GM12878 (cell line): ENCODE measurements at regions not wholly inside any gene's neighbourhood (a gene's known extent, or its start where the extent isn't known, plus 50 kb on each side); places are given as distances from the start of the nearest gene placed in this dataset.
"Not testable (repeated sequence)": the region's sequence is repeated elsewhere in the genome, so short reads cannot be mapped to it uniquely, and the experiment has no call there.

ENCODE experiments used
- CHD1 ChIP-seq: IDR thresholded peaks from 2 replicates; pipeline ENCODE4 v1.6.1; 2012; ENCODE audit warnings: low read depth, low read length, improper control_type of control experiment
- EP300 ChIP-seq, 2 experiments: fragments of 150-350 bp in 1 of 2; IDR thresholded peaks; 2 replicates each; pipeline ENCODE4 v1.6.1; 2011 to 2012; ENCODE audit warnings: low read depth in 2 of 2, low read length in 2 of 2, borderline replicate concordance in 1 of 2, improper control_type of control experiment in 1 of 2, inconsistent platforms in 1 of 2; ENCODE audit not compliant: control insufficient read depth in 1 of 2
- ESRRA ChIP-seq: IDR thresholded peaks from 2 replicates; pipeline ENCODE4 v1.6.1; 2012; ENCODE audit warnings: mild to moderate bottlenecking, low read length, improper control_type of control experiment
- FOXM1 ChIP-seq: IDR thresholded peaks from 2 replicates; pipeline ENCODE4 v1.6.1; 2012; ENCODE audit warnings: low read depth, mild to moderate bottlenecking, inconsistent platforms, low read length, moderate library complexity
- MTA3 ChIP-seq: IDR thresholded peaks from 2 replicates; pipeline ENCODE4 v1.6.1; 2012; ENCODE audit warnings: low read length, inconsistent platforms, borderline replicate concordance
- MYC ChIP-seq: IDR thresholded peaks from 2 replicates; pipeline ENCODE4 v1.6.1; 2011; ENCODE audit warnings: mild to moderate bottlenecking, low read length, moderate library complexity, inconsistent platforms; ENCODE audit not compliant: insufficient read depth, insufficient replicate concordance, insufficient read length, severe bottlenecking
- NR2C1 ChIP-seq: fragments of 450-650 bp; IDR thresholded peaks from 2 replicates; pipeline ENCODE4 v1.6.1; 2017; ENCODE audit warnings: antibody characterized with exemption, mild to moderate bottlenecking, moderate library complexity
- RFX5 ChIP-seq: IDR thresholded peaks from 2 replicates; pipeline ENCODE4 v1.6.1; 2011; ENCODE audit warnings: low read depth, low read length, improper control_type of control experiment
- STAT1 ChIP-seq: fragments of 450-650 bp; conservative IDR thresholded peaks from 2 replicates; pipeline ENCODE4 v1.6.1; 2014; ENCODE audit warnings: antibody characterized with exemption, mild to moderate bottlenecking
- TF ChIP-seq, protein P1 (sequence below), 3 experiments: IDR thresholded peaks in 2 of 3; conservative IDR thresholded peaks in 1 of 3; 2 replicates each; pipeline ENCODE4 v1.5.1; 2011; ENCODE audit warnings: low read depth in 3 of 3, low read length in 3 of 3, mild to moderate bottlenecking in 3 of 3, control low read depth in 2 of 3, moderate library complexity in 2 of 3, inconsistent platforms in 1 of 3, mixed read lengths in 1 of 3; ENCODE audit not compliant: control insufficient read depth in 2 of 3, insufficient read depth in 1 of 3; ENCODE audit errors: extremely low read depth in 1 of 3
- TF ChIP-seq, protein P2 (sequence below): IDR thresholded peaks from 2 replicates; pipeline ENCODE4 v1.6.1; 2012; ENCODE audit warnings: mild to moderate bottlenecking, low read depth, low read length

DNA sequence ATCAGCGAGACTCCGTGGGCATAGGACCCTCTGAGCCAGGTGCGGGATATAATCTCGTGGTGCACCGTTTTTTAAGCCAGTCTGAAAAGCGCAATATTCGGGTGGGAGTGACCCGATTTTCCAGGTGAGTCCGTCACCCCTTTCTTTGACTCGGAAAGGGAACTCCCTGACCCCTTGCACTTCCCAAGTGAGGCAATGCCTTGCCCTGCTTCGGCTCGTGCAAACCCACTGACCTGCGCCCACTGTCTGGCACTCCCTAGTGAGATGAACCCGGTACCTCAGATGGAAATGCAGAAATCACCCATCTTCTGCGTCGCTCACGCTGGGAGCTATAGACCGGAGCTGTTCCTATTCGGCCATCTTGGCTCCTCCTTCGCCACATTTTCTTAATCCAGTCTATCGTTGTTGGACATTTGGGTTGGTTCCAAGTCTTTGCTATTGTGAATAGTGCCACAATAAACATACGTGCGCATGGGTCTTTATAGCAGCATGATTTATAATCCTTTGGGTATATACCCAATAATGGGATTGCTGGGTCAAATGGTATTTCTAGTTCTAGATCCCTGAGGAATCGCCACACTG, 66.1 kb upstream of the IZUMO1R start:
- TF ChIP-seq, protein P1, sequence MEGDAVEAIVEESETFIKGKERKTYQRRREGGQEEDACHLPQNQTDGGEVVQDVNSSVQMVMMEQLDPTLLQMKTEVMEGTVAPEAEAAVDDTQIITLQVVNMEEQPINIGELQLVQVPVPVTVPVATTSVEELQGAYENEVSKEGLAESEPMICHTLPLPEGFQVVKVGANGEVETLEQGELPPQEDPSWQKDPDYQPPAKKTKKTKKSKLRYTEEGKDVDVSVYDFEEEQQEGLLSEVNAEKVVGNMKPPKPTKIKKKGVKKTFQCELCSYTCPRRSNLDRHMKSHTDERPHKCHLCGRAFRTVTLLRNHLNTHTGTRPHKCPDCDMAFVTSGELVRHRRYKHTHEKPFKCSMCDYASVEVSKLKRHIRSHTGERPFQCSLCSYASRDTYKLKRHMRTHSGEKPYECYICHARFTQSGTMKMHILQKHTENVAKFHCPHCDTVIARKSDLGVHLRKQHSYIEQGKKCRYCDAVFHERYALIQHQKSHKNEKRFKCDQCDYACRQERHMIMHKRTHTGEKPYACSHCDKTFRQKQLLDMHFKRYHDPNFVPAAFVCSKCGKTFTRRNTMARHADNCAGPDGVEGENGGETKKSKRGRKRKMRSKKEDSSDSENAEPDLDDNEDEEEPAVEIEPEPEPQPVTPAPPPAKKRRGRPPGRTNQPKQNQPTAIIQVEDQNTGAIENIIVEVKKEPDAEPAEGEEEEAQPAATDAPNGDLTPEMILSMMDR (IDR thresholded peaks at IDR 0.05 in 2 of 3, conservative IDR thresholded peaks at IDR 0.05 in 1 of 3; ENCODE audit: control insufficient read depth in 2 of 3, extremely low read depth in 1 of 3, insufficient read depth in 1 of 3, low read depth in 3 of 3, low read length in 3 of 3), result not testable (repeated sequence)
- TF ChIP-seq, protein P2, sequence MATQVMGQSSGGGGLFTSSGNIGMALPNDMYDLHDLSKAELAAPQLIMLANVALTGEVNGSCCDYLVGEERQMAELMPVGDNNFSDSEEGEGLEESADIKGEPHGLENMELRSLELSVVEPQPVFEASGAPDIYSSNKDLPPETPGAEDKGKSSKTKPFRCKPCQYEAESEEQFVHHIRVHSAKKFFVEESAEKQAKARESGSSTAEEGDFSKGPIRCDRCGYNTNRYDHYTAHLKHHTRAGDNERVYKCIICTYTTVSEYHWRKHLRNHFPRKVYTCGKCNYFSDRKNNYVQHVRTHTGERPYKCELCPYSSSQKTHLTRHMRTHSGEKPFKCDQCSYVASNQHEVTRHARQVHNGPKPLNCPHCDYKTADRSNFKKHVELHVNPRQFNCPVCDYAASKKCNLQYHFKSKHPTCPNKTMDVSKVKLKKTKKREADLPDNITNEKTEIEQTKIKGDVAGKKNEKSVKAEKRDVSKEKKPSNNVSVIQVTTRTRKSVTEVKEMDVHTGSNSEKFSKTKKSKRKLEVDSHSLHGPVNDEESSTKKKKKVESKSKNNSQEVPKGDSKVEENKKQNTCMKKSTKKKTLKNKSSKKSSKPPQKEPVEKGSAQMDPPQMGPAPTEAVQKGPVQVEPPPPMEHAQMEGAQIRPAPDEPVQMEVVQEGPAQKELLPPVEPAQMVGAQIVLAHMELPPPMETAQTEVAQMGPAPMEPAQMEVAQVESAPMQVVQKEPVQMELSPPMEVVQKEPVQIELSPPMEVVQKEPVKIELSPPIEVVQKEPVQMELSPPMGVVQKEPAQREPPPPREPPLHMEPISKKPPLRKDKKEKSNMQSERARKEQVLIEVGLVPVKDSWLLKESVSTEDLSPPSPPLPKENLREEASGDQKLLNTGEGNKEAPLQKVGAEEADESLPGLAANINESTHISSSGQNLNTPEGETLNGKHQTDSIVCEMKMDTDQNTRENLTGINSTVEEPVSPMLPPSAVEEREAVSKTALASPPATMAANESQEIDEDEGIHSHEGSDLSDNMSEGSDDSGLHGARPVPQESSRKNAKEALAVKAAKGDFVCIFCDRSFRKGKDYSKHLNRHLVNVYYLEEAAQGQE, result not testable (repeated sequence)
- TF ChIP-seq ESRRA; CHD1; MYC; STAT1; NR2C1; MTA3; RFX5; EP300 (IDR thresholded peaks at IDR 0.05; ENCODE audit: borderline replicate concordance in 1 of 2, control insufficient read depth in 1 of 2, low read depth in 2 of 2, low read length in 2 of 2); FOXM1: not testable (repeated sequence)
